Fibroblast of villous mesenchyme (primary cell): ENCODE measurements at regions not wholly inside any gene's neighbourhood (a gene's known extent, or its start where the extent isn't known, plus 50 kb on each side); places are given as distances from the start of the nearest gene placed in this dataset.

Experiments used
- DNase-seq: peaks from one replicate; pipeline ENCODE4 v3.0.0-alpha.2; 2010; ENCODE audit warnings: low read depth
- H3K4me3 ChIP-seq: 2 replicates; pipeline ENCODE4 v1.5.1; 2011; ENCODE audit warnings: low read depth, mild to moderate bottlenecking, low read length
- CTCF ChIP-seq: IDR thresholded peaks from 2 replicates; pipeline ENCODE4 v1.5.1; 2012; ENCODE audit warnings: low read depth, mild to moderate bottlenecking, low read length; ENCODE audit not compliant: insufficient read depth

- no peak overlapping the region for H3K4me3 ChIP-seq
- no peak for TF ChIP-seq CTCF
- DNase-seq = no peak
These were observed 452.1 kb upstream of the ASIC2 start for GRCh38 chr17:33745047-33745760.

- no peak overlapping the region for H3K4me3 ChIP-seq
- no peak for DNase-seq
- TF ChIP-seq CTCF = no peak
These were observed 456.1 kb upstream of the ASIC2 start for GRCh38 chr17:33749171-33749570.

GRCh38 chr17:33750943-33751701, 458.0 kb upstream of the ASIC2 start:
- no peak overlapping the region for H3K4me3 ChIP-seq
- DNase-seq = peak; percentile 60
- peak; percentile 82 for TF ChIP-seq CTCF

- TF ChIP-seq CTCF = no peak
- no peak for DNase-seq
- no peak overlapping the region for H3K4me3 ChIP-seq
These were observed 458.6 kb upstream of the ASIC2 start for GRCh38 chr17:33751702-33752065.

- DNase-seq = no peak
- no peak for TF ChIP-seq CTCF
- H3K4me3 ChIP-seq = no peak overlapping the region
These were observed 460.4 kb upstream of the ASIC2 start for GRCh38 chr17:33753452-33753851.

GRCh38 chr17:33756021-33756420, 462.9 kb upstream of the ASIC2 start:
- no peak for TF ChIP-seq CTCF
- H3K4me3 ChIP-seq = no peak overlapping the region
- no peak for DNase-seq
